GM08714 (cell line): ENCODE measurements at regions not wholly inside any gene's neighbourhood (a gene's known extent, or its start where the extent isn't known, plus 50 kb on each side); places are given as distances from the start of the nearest gene placed in this dataset.

Source experiments
- H3K4me3 ChIP-seq: fragments of 200-500 bp; sonication (Bioruptor generic); 2 replicates; pipeline ENCODE4 v1.5.1; 2014; ENCODE audit warnings: mild to moderate bottlenecking, low read length, inconsistent platforms
- ZNF274 ChIP-seq: IDR thresholded peaks from 2 replicates; pipeline ENCODE4 v1.6.1; 2012; ENCODE audit warnings: mild to moderate bottlenecking, low read depth, low read length

DNA sequence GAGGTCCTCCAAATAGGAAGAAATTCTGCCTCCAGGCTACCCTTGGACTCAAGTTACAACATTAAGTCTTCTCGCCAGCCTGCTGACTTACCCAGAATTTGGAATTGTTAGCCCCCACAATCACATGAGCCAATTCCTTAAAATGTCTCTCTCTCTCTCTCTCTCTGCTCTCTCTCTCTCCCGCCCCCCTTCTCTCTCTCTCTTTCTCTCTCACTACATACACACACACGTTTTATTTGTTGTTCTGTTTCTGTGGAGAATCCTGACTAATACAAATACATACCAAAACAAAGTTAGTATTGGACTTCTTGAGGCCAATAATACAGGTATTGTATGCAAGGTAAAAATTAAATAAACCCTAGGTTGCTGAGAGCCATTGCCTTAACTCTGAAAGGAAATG lies 72.1 kb downstream of the TNFSF18 start:
- no peak for TF ChIP-seq ZNF274
- H3K4me3 ChIP-seq, result no peak overlapping the region

DNA sequence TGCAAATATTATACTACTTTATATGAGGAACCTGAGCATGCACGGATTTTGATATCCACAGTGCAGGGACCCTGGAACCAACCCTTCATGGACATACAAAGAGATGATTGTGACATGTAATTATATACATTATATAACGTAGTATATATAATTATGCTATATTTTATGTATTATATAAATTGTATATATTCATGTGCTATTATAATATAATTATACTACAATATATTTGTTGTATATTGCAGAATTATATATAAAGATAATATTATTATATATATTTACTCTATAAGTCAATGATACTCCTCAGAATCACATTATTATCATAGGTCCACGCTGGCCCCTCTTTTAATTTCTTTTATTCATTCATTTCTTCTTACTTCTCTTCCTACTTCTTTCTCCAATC lies 70.9 kb downstream of the TNFSF18 start:
- no peak overlapping the region for H3K4me3 ChIP-seq

DNA sequence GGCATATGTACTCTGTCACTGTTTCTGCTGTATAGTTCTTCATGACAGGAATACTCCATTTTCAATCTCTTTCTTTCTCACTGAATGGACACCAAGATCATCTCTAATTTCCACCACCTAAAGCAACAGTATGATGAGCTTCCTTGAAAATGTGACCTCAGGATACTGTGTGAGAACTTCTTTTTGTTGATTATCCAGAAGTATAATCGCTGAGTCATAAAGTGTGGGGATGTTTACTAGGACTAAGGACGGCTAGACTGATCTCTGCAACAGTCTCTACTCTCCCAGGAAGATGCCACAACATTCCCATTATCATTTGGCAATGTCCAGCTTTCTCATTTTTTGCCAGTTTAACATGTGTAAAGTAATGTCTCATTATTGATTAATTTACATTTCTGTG lies 70.3 kb downstream of the TNFSF18 start:
- no peak for TF ChIP-seq ZNF274
- no peak overlapping the region for H3K4me3 ChIP-seq

More for the DNA sequence above, 70.9 kb downstream of the TNFSF18 start:
- TF ChIP-seq ZNF274, result no peak

DNA sequence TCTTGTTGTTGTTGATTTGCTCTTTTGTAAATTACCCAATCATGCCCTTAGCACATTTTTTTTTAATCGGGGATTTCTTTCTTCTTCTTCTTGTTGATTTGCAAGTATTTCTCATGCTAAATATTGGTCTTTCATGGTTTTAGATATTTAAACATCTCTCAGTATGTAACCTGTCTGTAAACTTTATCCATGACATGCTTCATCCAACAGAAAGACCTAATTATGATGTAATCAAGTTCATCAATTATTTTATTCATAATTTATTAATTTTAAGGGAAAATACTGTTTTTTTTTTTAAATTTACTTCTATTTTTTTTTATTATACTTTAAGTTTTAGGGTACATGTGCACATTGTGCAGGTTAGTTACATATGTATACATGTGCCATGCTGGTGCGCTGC lies 69.8 kb downstream of the TNFSF18 start:
- no peak overlapping the region for H3K4me3 ChIP-seq
- no peak for TF ChIP-seq ZNF274
